ENCODE measurements at regions not wholly inside any gene's neighbourhood (a gene's known extent, or its start where the extent isn't known, plus 50 kb on each side); places are given as distances from the start of the nearest gene placed in this dataset.

GRCh38 chr4:33577791-33578190, 2666.5 kb downstream of the ARAP2 start:
- H2AK5ac ChIP-seq (ENCODE audit: low read depth, low read length): no peak overlapping the region
- no peak overlapping the region for H2BK15ac ChIP-seq (ENCODE audit: low read length)
- no peaks in the 10 kb centered on the region; a peak in 1 of 8 replicates for H3K36me3 ChIP-seq (ENCODE audit: control insufficient read depth in 2 of 4, insufficient read depth in 4 of 4, low read length in 3 of 4)
- H3K79me2 ChIP-seq (ENCODE audit: control insufficient read depth in 1 of 2, insufficient read depth in 2 of 2, low read length in 2 of 2): no peaks in the 10 kb centered on the region
- H3K18ac ChIP-seq (ENCODE audit: extremely low read depth, low read length): no peak overlapping the region
- no peaks in the 10 kb centered on the region for H3K4me1 ChIP-seq (replicated peaks in 1 of 4; ENCODE audit: control insufficient read depth in 3 of 4, insufficient read depth in 4 of 4, low read length in 3 of 4)
- no peak overlapping the region for H2BK5ac ChIP-seq (ENCODE audit: low read depth, low read length)
- H4K20me1 ChIP-seq (replicated peaks in 1 of 2; ENCODE audit: control insufficient read depth in 1 of 2, insufficient read depth in 2 of 2, low read length in 2 of 2): no peaks in the 10 kb centered on the region
- no peak overlapping the region for H2BK12ac ChIP-seq (ENCODE audit: low read depth, low read length)
- no peaks in the 10 kb centered on the region for H3K23me2 ChIP-seq (ENCODE audit: low read depth, low read length)
- no peaks in the 10 kb centered on the region for H3K27me3 ChIP-seq (replicated peaks in 1 of 4; ENCODE audit: control insufficient read depth in 3 of 4, extremely low read depth in 1 of 4, insufficient read depth in 3 of 4, low read length in 3 of 4)
- no peak overlapping the region for H3K4ac ChIP-seq (replicated peaks; ENCODE audit: insufficient read length, low read depth, low read length)
- H2BK20ac ChIP-seq (ENCODE audit: low read length): no peak overlapping the region
- no peaks in the 10 kb centered on the region for H3K79me1 ChIP-seq (ENCODE audit: low read depth, low read length)
- TF ChIP-seq HDAC2 (IDR thresholded peaks at IDR 0.05; ENCODE audit: borderline replicate concordance in 1 of 2, low read depth in 2 of 2, low read length in 2 of 2) (no peak), SIX5 (IDR thresholded peaks at IDR 0.05; ENCODE audit: low read depth, low read length) (no peak), BRCA1 (IDR thresholded peaks at IDR 0.05; ENCODE audit: low read depth, low read length) (no peak), RAD21 (IDR thresholded peaks at IDR 0.05 in 1 of 2, conservative IDR thresholded peaks at IDR 0.05 in 1 of 2; ENCODE audit: low read depth in 2 of 2, low read length in 2 of 2) (no peak)
- DNase-seq (ENCODE audit: low read depth in 1 of 2, low spot score in 2 of 2) (no peak), FAIRE-seq (no peak)
- 92% methylated on average over 6 of the region's 6 CpGs; no CpG with 5 or more reads in 1 of the 2 experiments for WGBS, 2 experiments (ENCODE audit: extremely low coverage in 1 of 2, insufficient coverage in 1 of 2, insufficient read length in 1 of 2, insufficient replicate concordance in 2 of 2, low coverage in 1 of 2, low lambda C conversion rate in 2 of 2, missing lambda C conversion rate in 1 of 2)
- no peak overlapping the region for H3K23ac ChIP-seq (ENCODE audit: insufficient read length)
- no peak overlapping the region for H4K5ac ChIP-seq (ENCODE audit: insufficient read length, low read depth, low read length)
- ChIA-PET POLR2A (ENCODE audit: partially characterized antibody) (no interaction called here), CTCF (ENCODE audit: partially characterized antibody) (no interaction called here)
- no peak overlapping the region for H3K14ac ChIP-seq (ENCODE audit: insufficient read length)
- no peak overlapping the region for H3K4me3 ChIP-seq (ENCODE audit: extremely low read depth in 1 of 4, insufficient read depth in 2 of 4, low read depth in 3 of 4, low read length in 4 of 4)
- H3K9me3 ChIP-seq (ENCODE audit: insufficient read depth in 2 of 2, low read depth in 1 of 2, low read length in 1 of 2): no peaks in the 10 kb centered on the region
- H3K4me2 ChIP-seq (ENCODE audit: insufficient read depth in 1 of 2, low read depth in 2 of 2, low read length in 2 of 2): no peak overlapping the region
- no peak overlapping the region for H4K8ac ChIP-seq (ENCODE audit: extremely low read depth, insufficient read depth, low read length)
- H2AFZ ChIP-seq (ENCODE audit: low read length): no peak overlapping the region
- H3K9ac ChIP-seq (replicated peaks in 1 of 4; ENCODE audit: extremely low read depth in 1 of 4, low read depth in 3 of 4, low read length in 3 of 4): no peak overlapping the region
- no peak overlapping the region for H3K56ac ChIP-seq (replicated peaks; ENCODE audit: insufficient read length, low read depth, low read length)
- no peak overlapping the region for H3K27ac ChIP-seq (ENCODE audit: low read depth, low read length)
- H2BK120ac ChIP-seq (replicated peaks; ENCODE audit: low read depth, low read length): no peak overlapping the region
- H4K91ac ChIP-seq (replicated peaks; ENCODE audit: insufficient read length, low read length): no peak overlapping the region
